Esophagus muscularis mucosa (tissue), 4 donors: ENCODE measurements at regions not wholly inside any gene's neighbourhood (a gene's known extent, or its start where the extent isn't known, plus 50 kb on each side); places are given as distances from the start of the nearest gene placed in this dataset.

ENCODE experiments used
- DNase-seq: peaks from one replicate; pipeline ENCODE4 v3.0.0-alpha.2; 2017; ENCODE audit errors: extremely low spot score
- H3K27ac ChIP-seq, 4 donors: fragments of 200-600 bp; sonication (generic); replicated peaks in 1 of 4; 1 replicate in 3 of 4; 2 replicates in 1 of 4; pipeline ENCODE4 v1.5.1; 2016 to 2019; ENCODE audit warnings: mild to moderate bottlenecking in 1 of 4
- H3K27me3 ChIP-seq, 4 donors: fragments of 200-600 bp; sonication (generic); one replicate each; pipeline versions ENCODE4 v1.5.1 to v1.6.0; 2016 to 2019
- H3K36me3 ChIP-seq, 4 donors: fragments of 200-600 bp; sonication (generic); one replicate each; pipeline ENCODE4 v1.5.1; 2016 to 2019
- H3K4me1 ChIP-seq, 4 donors: fragments of 200-600 bp; sonication (generic); one replicate each; pipeline ENCODE4 v1.5.1; 2016 to 2019
- H3K4me3 ChIP-seq, 4 donors: fragments of 200-600 bp; sonication (generic); 1 replicate in 2 of 4; 2 replicates in 2 of 4; pipeline ENCODE4 v1.5.1; 2016 to 2019; ENCODE audit warnings: mild to moderate bottlenecking in 4 of 4, moderate library complexity in 1 of 4
- H3K9me3 ChIP-seq, 4 donors: fragments of 200-600 bp; sonication (generic); 1 replicate in 3 of 4; 2 replicates in 1 of 4; pipeline ENCODE4 v1.5.1; 2016 to 2019
- EP300 ChIP-seq: sonication (generic); formaldehyde crosslinking; IDR thresholded peaks from one replicate; pipeline ENCODE4 v1.6.1; 2017; ENCODE audit warnings: antibody characterized with exemption
- POLR2A ChIP-seq: fragments of 450-650 bp; IDR thresholded peaks from one replicate; pipeline ENCODE4 v1.6.1; 2017; ENCODE audit warnings: antibody characterized with exemption, moderate library complexity, mild to moderate bottlenecking, low read depth
- WGBS: methylation state at CpG from one replicate; pipeline ENCODE4 v1.1.5; 2018; 5-methylcytosine and 5-hydroxymethylcytosine counted together
- intact Hi-C: fragments of 100-400 bp; cut with DNase I; formaldehyde crosslinking; loops from one replicate; pipeline ENCODE4 v1.15.1; 2023
- TF ChIP-seq, protein P1 (sequence below), 3 experiments: fragments of 200-600 bp in 2 of 3; fragments of 450-650 bp in 1 of 3; sonication (generic) in 2 of 3; IDR thresholded peaks; one replicate each; pipeline ENCODE4 v1.5.1; 2017 to 2019; ENCODE audit warnings: antibody characterized with exemption in 3 of 3, mild to moderate bottlenecking in 2 of 3, moderate library complexity in 1 of 3

DNA sequence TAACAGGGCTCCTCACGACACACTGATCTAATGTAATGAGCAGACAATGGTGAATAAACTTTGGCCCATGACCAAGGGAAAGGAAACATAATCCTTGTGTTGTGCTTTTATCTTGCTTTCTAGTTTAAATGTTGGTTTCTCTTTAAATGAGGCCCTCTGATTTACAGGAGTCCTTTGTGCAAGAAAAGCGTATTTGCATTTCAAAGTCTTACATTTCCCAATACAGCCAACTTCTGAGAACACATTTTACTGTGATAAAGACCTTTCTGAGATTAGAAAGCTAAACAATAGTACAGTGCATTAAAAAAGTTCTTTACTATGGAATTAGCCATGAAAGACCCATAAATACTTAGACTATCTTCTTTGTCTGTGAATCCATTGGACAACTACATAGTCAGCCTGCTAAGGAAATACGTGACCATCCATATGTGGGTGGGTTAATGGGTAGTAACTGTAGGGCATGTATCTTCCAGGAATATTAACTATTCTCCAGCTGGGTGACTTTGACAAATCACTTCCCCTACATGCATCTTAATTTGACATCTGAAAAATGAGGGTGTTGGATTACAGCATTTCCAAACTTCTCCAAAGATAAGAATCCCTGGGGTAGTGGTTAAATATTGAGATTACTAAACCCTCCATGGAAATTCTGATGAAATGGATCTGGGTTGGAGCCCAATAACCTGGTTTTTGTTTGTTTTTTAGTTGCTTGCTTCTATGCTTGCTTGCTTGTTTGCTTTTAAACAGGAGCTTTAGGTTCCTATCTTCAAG lies 50.3 kb upstream of the USP1 start:
- Histone ChIP-seq H3K9me3 (no peaks in the 10 kb centered on the region), H3K4me3 (no peak overlapping the region), H3K27ac (no peak overlapping the region), H3K36me3 (no peaks in the 10 kb centered on the region), H3K27me3 (no peaks in the 10 kb centered on the region), H3K4me1 (peaks cover 0 to 8% (median 6%) of the 10 kb centered on the region in 4 donors)
- intact Hi-C loops = no loop called here
- TF ChIP-seq, protein P1, sequence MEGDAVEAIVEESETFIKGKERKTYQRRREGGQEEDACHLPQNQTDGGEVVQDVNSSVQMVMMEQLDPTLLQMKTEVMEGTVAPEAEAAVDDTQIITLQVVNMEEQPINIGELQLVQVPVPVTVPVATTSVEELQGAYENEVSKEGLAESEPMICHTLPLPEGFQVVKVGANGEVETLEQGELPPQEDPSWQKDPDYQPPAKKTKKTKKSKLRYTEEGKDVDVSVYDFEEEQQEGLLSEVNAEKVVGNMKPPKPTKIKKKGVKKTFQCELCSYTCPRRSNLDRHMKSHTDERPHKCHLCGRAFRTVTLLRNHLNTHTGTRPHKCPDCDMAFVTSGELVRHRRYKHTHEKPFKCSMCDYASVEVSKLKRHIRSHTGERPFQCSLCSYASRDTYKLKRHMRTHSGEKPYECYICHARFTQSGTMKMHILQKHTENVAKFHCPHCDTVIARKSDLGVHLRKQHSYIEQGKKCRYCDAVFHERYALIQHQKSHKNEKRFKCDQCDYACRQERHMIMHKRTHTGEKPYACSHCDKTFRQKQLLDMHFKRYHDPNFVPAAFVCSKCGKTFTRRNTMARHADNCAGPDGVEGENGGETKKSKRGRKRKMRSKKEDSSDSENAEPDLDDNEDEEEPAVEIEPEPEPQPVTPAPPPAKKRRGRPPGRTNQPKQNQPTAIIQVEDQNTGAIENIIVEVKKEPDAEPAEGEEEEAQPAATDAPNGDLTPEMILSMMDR (IDR thresholded peaks at IDR 0.05) = no peak
- TF ChIP-seq POLR2A (no peak), EP300 (no peak)
- no peak for DNase-seq
- WGBS = 57% methylated on average over 3 of the region's 3 CpGs
